H9 (cell line): ENCODE measurements at regions not wholly inside any gene's neighbourhood (a gene's known extent, or its start where the extent isn't known, plus 50 kb on each side); places are given as distances from the start of the nearest gene placed in this dataset.

Source experiments
- DNase-seq: peaks from one replicate; pipeline ENCODE4 v3.0.0-alpha.2; 2017
- H2AFZ ChIP-seq: one replicate; pipeline ENCODE4 v1.6.1; 2013; ENCODE audit warnings: mild to moderate bottlenecking, low read length, control low read depth, moderate library complexity
- H2AK5ac ChIP-seq: 2 replicates; pipeline ENCODE4 v1.6.1; 2013; ENCODE audit warnings: low read length, control low read depth, mixed read lengths; ENCODE audit not compliant: insufficient read length
- H2BK120ac ChIP-seq: one replicate; pipeline ENCODE4 v1.6.1; 2013; ENCODE audit warnings: low read depth, mild to moderate bottlenecking, low read length, control low read depth, inconsistent platforms; ENCODE audit not compliant: poor library complexity, severe bottlenecking
- H2BK12ac ChIP-seq: 2 replicates; pipeline ENCODE4 v1.6.1; 2013; ENCODE audit warnings: low read length, control low read depth, mixed read lengths, low read depth; ENCODE audit not compliant: insufficient read length
- H2BK15ac ChIP-seq: 2 replicates; pipeline ENCODE4 v1.6.1; 2013; ENCODE audit warnings: low read depth, low read length, control low read depth
- H2BK20ac ChIP-seq: one replicate; pipeline ENCODE4 v1.6.1; 2013; ENCODE audit warnings: low read depth, mild to moderate bottlenecking, low read length, control low read depth, inconsistent platforms; ENCODE audit not compliant: poor library complexity, severe bottlenecking
- H2BK5ac ChIP-seq: 2 replicates; pipeline ENCODE4 v1.6.1; 2013; ENCODE audit warnings: low read length, control low read depth, mixed read lengths; ENCODE audit not compliant: insufficient read length
- H3K14ac ChIP-seq: 2 replicates; pipeline ENCODE4 v1.6.1; 2013; ENCODE audit warnings: low read length, control low read depth; ENCODE audit not compliant: insufficient read depth
- H3K18ac ChIP-seq: 2 replicates; pipeline ENCODE4 v1.6.1; 2013; ENCODE audit warnings: low read depth, mild to moderate bottlenecking, mixed read lengths, low read length, control low read depth; ENCODE audit not compliant: insufficient read length
- H3K23ac ChIP-seq: 2 replicates; pipeline ENCODE4 v1.6.1; 2013; ENCODE audit warnings: low read length, control low read depth, mixed read lengths, low read depth; ENCODE audit not compliant: insufficient read length
- H3K23me2 ChIP-seq: 2 replicates; pipeline ENCODE4 v1.6.1; 2013; ENCODE audit warnings: low read depth, mild to moderate bottlenecking, mixed read lengths, low read length, control low read depth; ENCODE audit not compliant: insufficient read length, poor library complexity, severe bottlenecking
- H3K27ac ChIP-seq: 2 replicates; pipeline ENCODE4 v1.5.1; 2013; ENCODE audit warnings: low read length, control low read depth, mixed read lengths, low read depth; ENCODE audit not compliant: insufficient read length
- H3K27me3 ChIP-seq: 2 replicates; pipeline ENCODE4 v1.6.1; 2013; ENCODE audit warnings: low read length, control low read depth, inconsistent platforms; ENCODE audit not compliant: insufficient read depth
- H3K4ac ChIP-seq: 2 replicates; pipeline ENCODE4 v1.6.1; 2013; ENCODE audit warnings: low read depth, mild to moderate bottlenecking, control low read depth, inconsistent platforms, low read length, moderate library complexity
- H3K4me1 ChIP-seq: 2 replicates; pipeline ENCODE4 v1.6.1; 2013; ENCODE audit warnings: low read length, control low read depth, inconsistent platforms; ENCODE audit not compliant: insufficient read depth
- H3K4me2 ChIP-seq: 2 replicates; pipeline ENCODE4 v1.6.1; 2013; ENCODE audit warnings: low read length, control low read depth, mixed read lengths; ENCODE audit not compliant: insufficient read length, insufficient read depth
- H3K56ac ChIP-seq: 2 replicates; pipeline ENCODE4 v1.6.1; 2013; ENCODE audit warnings: low read depth, mild to moderate bottlenecking, mixed read lengths, low read length, control low read depth; ENCODE audit not compliant: insufficient read length
- H3K79me1 ChIP-seq: 2 replicates; pipeline ENCODE4 v1.6.1; 2013; ENCODE audit warnings: low read depth, mild to moderate bottlenecking, moderate library complexity, low read length, control low read depth, inconsistent platforms; ENCODE audit not compliant: insufficient read depth, poor library complexity, severe bottlenecking
- H3K79me2 ChIP-seq: 2 replicates; pipeline ENCODE4 v1.6.1; 2013; ENCODE audit warnings: low read length, control low read depth, inconsistent platforms; ENCODE audit not compliant: insufficient read depth
- H3K9ac ChIP-seq: 2 replicates; pipeline ENCODE4 v1.6.1; 2013; ENCODE audit warnings: low read length, control low read depth, mixed read lengths; ENCODE audit not compliant: insufficient read length; ENCODE audit errors: extremely low read depth
- H3K9me3 ChIP-seq: one replicate; pipeline ENCODE4 v1.6.1; 2013; ENCODE audit warnings: low read depth, low read length, inconsistent platforms; ENCODE audit not compliant: control insufficient read depth
- H3T11ph ChIP-seq: one replicate; pipeline ENCODE4 v1.6.1; 2013; ENCODE audit warnings: mild to moderate bottlenecking, low read length, control low read depth, inconsistent platforms
- H4K20me1 ChIP-seq: one replicate; pipeline ENCODE4 v1.6.1; 2013; ENCODE audit not compliant: control insufficient read depth, insufficient read length, insufficient read depth
- H4K5ac ChIP-seq: 2 replicates; pipeline ENCODE4 v1.6.1; 2013; ENCODE audit warnings: low read depth, mild to moderate bottlenecking, mixed read lengths, low read length, control low read depth; ENCODE audit not compliant: insufficient read length
- H4K8ac ChIP-seq: replicated peaks from 2 replicates; pipeline ENCODE4 v1.6.1; 2013; ENCODE audit warnings: low read length, control low read depth, mixed read lengths, low read depth; ENCODE audit not compliant: insufficient read length
- H4K91ac ChIP-seq: 2 replicates; pipeline ENCODE4 v1.6.1; 2013; ENCODE audit warnings: low read depth, mild to moderate bottlenecking, moderate library complexity, mixed read lengths, low read length, control low read depth; ENCODE audit not compliant: insufficient read length
- H3K27ac Mint-ChIP-seq, 3 experiments: 2 replicates in 2 of 3; 3 replicates in 1 of 3; pipeline ENCODE4 v1.8.0; 2020 to 2021; ENCODE audit warnings: mixed read lengths in 3 of 3, mild to moderate bottlenecking in 1 of 3, moderate library complexity in 1 of 3
- H3K27me3 Mint-ChIP-seq: 2 replicates; pipeline ENCODE4 v1.8.0; 2021; ENCODE audit warnings: low read depth, mild to moderate bottlenecking, moderate library complexity, mixed read lengths
- H3K36me3 Mint-ChIP-seq, 3 experiments: 2 replicates in 2 of 3; 3 replicates in 1 of 3; pipeline ENCODE4 v1.8.0; 2020 to 2021; ENCODE audit warnings: low read depth in 3 of 3, mixed read lengths in 3 of 3; ENCODE audit not compliant: insufficient read depth in 1 of 3
- H3K4me1 Mint-ChIP-seq, 2 experiments: 2 replicates each; pipeline ENCODE4 v1.8.0; 2020; ENCODE audit warnings: mixed read lengths in 2 of 2
- H3K4me3 Mint-ChIP-seq, 2 experiments: 2 replicates in 1 of 2; 3 replicates in 1 of 2; pipeline ENCODE4 v1.8.0; 2020 to 2021; ENCODE audit warnings: mild to moderate bottlenecking in 2 of 2, mixed read lengths in 2 of 2, moderate library complexity in 1 of 2
- H3K9me3 Mint-ChIP-seq, 2 experiments: 2 replicates in 1 of 2; 3 replicates in 1 of 2; pipeline ENCODE4 v1.8.0; 2020; ENCODE audit warnings: mild to moderate bottlenecking in 2 of 2, mixed read lengths in 2 of 2, moderate library complexity in 1 of 2
- WGBS: extraction: QIAGEN DNeasy Blood & Tissue Kit; methylation state at CpG from one replicate; pipeline ENCODE4 v1.1.7; 2013; ENCODE audit warnings: missing lambda C conversion rate, low lambda C conversion rate, mixed read lengths; ENCODE audit not compliant: insufficient read length; ENCODE audit errors: extremely low coverage; 5-methylcytosine and 5-hydroxymethylcytosine counted together
- TF ChIP-seq, protein P1 (sequence below): fragments of 200-600 bp; sonication (generic); conservative IDR thresholded peaks from 3 replicates; pipeline ENCODE4 v1.8.0; 2021; ENCODE audit warnings: antibody characterized with exemption, mild to moderate bottlenecking

DNA sequence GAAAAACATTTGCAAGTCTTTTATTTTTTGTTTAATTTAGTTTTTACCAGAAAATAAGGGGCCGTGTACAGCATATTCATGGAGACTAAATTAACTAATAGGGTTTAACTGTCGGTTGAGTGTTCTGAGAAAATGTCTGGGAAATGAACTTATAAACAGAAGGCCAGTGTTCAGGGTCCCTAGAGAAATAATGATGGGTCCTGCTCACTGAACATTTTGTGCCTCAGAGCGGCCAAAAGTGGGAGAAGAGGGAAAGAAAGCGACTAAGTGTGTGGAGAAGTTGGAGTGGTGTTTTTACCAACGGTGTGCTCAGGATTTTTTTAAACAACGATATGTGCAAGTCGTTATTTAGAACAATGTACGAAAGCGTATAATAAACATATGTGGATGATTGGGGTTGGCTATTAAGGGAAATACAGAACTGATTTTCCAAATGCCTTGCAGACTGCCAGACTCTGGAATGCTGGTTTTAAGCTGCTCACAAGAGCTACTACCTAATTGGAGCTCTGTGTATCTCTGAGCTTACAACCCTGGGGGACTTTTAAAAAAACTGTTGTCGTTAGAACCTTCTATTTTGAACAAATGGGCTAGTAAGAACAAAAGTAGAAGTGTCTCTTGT, 166.7 kb downstream of the SLC38A4 start:
- Histone ChIP-seq H3K23ac (no peak overlapping the region), H3K56ac (no peak overlapping the region), H2BK12ac (no peak overlapping the region), H4K5ac (no peak overlapping the region), H2AK5ac (no peak overlapping the region), H3K27me3 (no peaks in the 10 kb centered on the region), H4K91ac (no peak overlapping the region), H3K4me2 (no peak overlapping the region), H2BK15ac (no peak overlapping the region), H2AFZ (no peak overlapping the region), H3K18ac (no peak overlapping the region), H3K79me1 (no peaks in the 10 kb centered on the region), H3K23me2 (no peaks in the 10 kb centered on the region), H2BK20ac (no peak overlapping the region), H2BK120ac (no peak overlapping the region), H3K4ac (no peak overlapping the region), H3K4me1 (peaks cover 8% of the 10 kb centered on the region; the same call in 1 of the 2 replicates), H3K9me3 (no peaks in the 10 kb centered on the region), H3K27ac (no peak overlapping the region), H2BK5ac (no peak overlapping the region), H4K8ac (no peak overlapping the region), H3K79me2 (no peaks in the 10 kb centered on the region), H3K14ac (no peak overlapping the region), H3T11ph (no peak overlapping the region), H4K20me1 (no peaks in the 10 kb centered on the region), H3K9ac (no peak overlapping the region)
- no peak overlapping the region for H3K4me3 Mint-ChIP-seq
- H3K27me3 Mint-ChIP-seq: no peaks in the 10 kb centered on the region
- DNase-seq: no peak
- peaks cover 19 to 30% of the 10 kb centered on the region in 2 experiments for H3K4me1 Mint-ChIP-seq
- WGBS: no CpG with 5 or more reads among the region's 10 CpGs
- H3K27ac Mint-ChIP-seq: peak overlapping the region in 2 of 3 experiments; percentile 13 to 30; a peak in 2 of 7 replicates
- TF ChIP-seq, protein P1, sequence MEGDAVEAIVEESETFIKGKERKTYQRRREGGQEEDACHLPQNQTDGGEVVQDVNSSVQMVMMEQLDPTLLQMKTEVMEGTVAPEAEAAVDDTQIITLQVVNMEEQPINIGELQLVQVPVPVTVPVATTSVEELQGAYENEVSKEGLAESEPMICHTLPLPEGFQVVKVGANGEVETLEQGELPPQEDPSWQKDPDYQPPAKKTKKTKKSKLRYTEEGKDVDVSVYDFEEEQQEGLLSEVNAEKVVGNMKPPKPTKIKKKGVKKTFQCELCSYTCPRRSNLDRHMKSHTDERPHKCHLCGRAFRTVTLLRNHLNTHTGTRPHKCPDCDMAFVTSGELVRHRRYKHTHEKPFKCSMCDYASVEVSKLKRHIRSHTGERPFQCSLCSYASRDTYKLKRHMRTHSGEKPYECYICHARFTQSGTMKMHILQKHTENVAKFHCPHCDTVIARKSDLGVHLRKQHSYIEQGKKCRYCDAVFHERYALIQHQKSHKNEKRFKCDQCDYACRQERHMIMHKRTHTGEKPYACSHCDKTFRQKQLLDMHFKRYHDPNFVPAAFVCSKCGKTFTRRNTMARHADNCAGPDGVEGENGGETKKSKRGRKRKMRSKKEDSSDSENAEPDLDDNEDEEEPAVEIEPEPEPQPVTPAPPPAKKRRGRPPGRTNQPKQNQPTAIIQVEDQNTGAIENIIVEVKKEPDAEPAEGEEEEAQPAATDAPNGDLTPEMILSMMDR: no peak
- no peaks in the 10 kb centered on the region for H3K36me3 Mint-ChIP-seq
- no peaks in the 10 kb centered on the region for H3K9me3 Mint-ChIP-seq
